ENCODE measurements at regions not wholly inside any gene's neighbourhood (a gene's known extent, or its start where the extent isn't known, plus 50 kb on each side); places are given as distances from the start of the nearest gene placed in this dataset.

DNA sequence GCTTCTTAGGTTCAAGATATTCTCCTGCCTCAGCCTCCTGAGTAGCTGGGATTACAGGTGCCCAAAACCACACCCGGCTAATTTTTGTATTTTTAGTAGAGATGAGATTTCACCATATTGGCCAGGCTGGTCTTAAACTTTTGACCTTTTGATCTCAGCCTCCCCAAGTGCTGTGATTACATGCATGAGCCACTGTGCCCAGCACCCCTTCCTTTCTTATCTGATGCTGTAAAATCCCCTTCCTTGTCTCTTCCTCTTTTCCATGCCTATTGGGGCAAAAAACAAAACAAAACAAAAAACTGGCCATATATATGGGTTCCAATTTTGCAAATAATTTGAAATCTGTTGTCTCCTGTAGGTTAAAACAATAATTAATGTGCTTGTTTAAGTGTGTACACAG is 74.0 kb upstream of the RPS4Y2 start:
- TF ChIP-seq, protein P1, sequence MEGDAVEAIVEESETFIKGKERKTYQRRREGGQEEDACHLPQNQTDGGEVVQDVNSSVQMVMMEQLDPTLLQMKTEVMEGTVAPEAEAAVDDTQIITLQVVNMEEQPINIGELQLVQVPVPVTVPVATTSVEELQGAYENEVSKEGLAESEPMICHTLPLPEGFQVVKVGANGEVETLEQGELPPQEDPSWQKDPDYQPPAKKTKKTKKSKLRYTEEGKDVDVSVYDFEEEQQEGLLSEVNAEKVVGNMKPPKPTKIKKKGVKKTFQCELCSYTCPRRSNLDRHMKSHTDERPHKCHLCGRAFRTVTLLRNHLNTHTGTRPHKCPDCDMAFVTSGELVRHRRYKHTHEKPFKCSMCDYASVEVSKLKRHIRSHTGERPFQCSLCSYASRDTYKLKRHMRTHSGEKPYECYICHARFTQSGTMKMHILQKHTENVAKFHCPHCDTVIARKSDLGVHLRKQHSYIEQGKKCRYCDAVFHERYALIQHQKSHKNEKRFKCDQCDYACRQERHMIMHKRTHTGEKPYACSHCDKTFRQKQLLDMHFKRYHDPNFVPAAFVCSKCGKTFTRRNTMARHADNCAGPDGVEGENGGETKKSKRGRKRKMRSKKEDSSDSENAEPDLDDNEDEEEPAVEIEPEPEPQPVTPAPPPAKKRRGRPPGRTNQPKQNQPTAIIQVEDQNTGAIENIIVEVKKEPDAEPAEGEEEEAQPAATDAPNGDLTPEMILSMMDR (IDR thresholded peaks at IDR 0.05) = no peak
- no peak for TF ChIP-seq POLR2A (IDR thresholded peaks at IDR 0.05)
